Right lobe of liver (tissue), 6 donors: ENCODE measurements at regions not wholly inside any gene's neighbourhood (a gene's known extent, or its start where the extent isn't known, plus 50 kb on each side); places are given as distances from the start of the nearest gene placed in this dataset.

Experiments used
- ATAC-seq, 4 donors: fragments of 200-7000 bp; cut with Tn5 transposase; one replicate each; pipeline ENCODE4 v1.9.1; 2020; ENCODE audit warnings: mild to moderate bottlenecking in 4 of 4, moderate library complexity in 4 of 4
- DNase-seq, 3 donors: peaks; one replicate each; pipeline ENCODE4 v3.0.0-alpha.2; 2020
- H3K27ac ChIP-seq, 3 donors: fragments of 200-600 bp; one replicate each; pipeline ENCODE4 v1.8.0; 2022
- H3K27me3 ChIP-seq, 2 donors: fragments of 200-600 bp; one replicate each; pipeline ENCODE4 v1.8.0; 2022
- H3K36me3 ChIP-seq, 4 donors: fragments of 200-600 bp; sonication (generic) in 1 of 4; one replicate each; pipeline versions ENCODE4 v1.5.1 to v1.8.0; 2017 to 2022; ENCODE audit warnings: control low read depth in 1 of 4
- H3K4me1 ChIP-seq, 4 donors: fragments of 200-600 bp; sonication (generic) in 1 of 4; one replicate each; pipeline versions ENCODE4 v1.5.1 to v1.8.0; 2017 to 2022; ENCODE audit warnings: control low read depth in 1 of 4
- H3K4me3 ChIP-seq, 3 donors: fragments of 200-600 bp; one replicate each; pipeline ENCODE4 v1.8.0; 2022
- H3K9me3 ChIP-seq, 4 donors: fragments of 200-600 bp; sonication (generic) in 1 of 4; one replicate each; pipeline versions ENCODE4 v1.5.1 to v1.8.0; 2017 to 2022; ENCODE audit warnings: control low read depth in 1 of 4
- CTCF ChIP-seq, 4 donors: fragments of 200-600 bp in 3 of 4; fragments of 450-650 bp in 1 of 4; IDR thresholded peaks; one replicate each; pipeline versions ENCODE4 v1.5.1 to v1.8.0; 2016 to 2022; ENCODE audit warnings: antibody characterized with exemption in 4 of 4, mild to moderate bottlenecking in 2 of 4
- POLR2A ChIP-seq: fragments of 450-650 bp; IDR thresholded peaks from one replicate; pipeline ENCODE4 v1.6.1; 2017; ENCODE audit warnings: antibody characterized with exemption, mild to moderate bottlenecking
- WGBS: methylation state at CpG from one replicate; pipeline ENCODE4 v1.1.6; 2018; ENCODE audit warnings: low coverage, low lambda C conversion rate; ENCODE audit not compliant: insufficient coverage; ENCODE audit errors: missing lambda C conversion rate; 5-methylcytosine and 5-hydroxymethylcytosine counted together
- intact Hi-C, 2 donors: fragments of 100-400 bp; cut with DNase I; formaldehyde crosslinking; loops; one replicate each; pipeline versions ENCODE4 v1.11.2 to v1.14.1; 2022
- donor health status: DM: no; HTN: yes; CAD: no.
- donor health status: DM: no; HTN: no; CAD: no.
- donor health status: DM: no; HTN: no; CAD: no.
- donor health status: DM: no; HTN: yes; CAD: no.
- donor health status: DM: no; HTN: yes; CAD: no.

- intact Hi-C loops: no loop called here
- H3K27me3 ChIP-seq: no peaks in the 10 kb centered on the region
- 77% methylated on average over 4 of the region's 4 CpGs for whole genome bisulfite sequencing
Measured at GRCh38 chr6:24987446-24988115, 51.8 kb upstream of the RIPOR2 start.

GRCh38 chr6:24988562-24988961, 52.8 kb upstream of the RIPOR2 start:
- Histone ChIP-seq H3K4me1 (no peaks in the 10 kb centered on the region), H3K27me3 (no peaks in the 10 kb centered on the region), H3K36me3 (peaks cover 0 to 1% (median 0%) of the 10 kb centered on the region in 4 donors), H3K4me3 (no peak overlapping the region), H3K9me3 (no peaks in the 10 kb centered on the region), H3K27ac (no peak overlapping the region)
- DNase-seq: no peak
- ATAC-seq: no peak
- intact Hi-C loops: no loop called here
- TF ChIP-seq CTCF (IDR thresholded peaks at IDR 0.05) (no peak), POLR2A (no peak)

More at GRCh38 chr6:24987446-24988115, 51.8 kb upstream of the RIPOR2 start:
- H3K9me3 ChIP-seq: no peaks in the 10 kb centered on the region
- DNase-seq (no peak), ATAC-seq (no peak)
- H3K4me1 ChIP-seq: no peaks in the 10 kb centered on the region
- no peak overlapping the region for H3K27ac ChIP-seq
- TF ChIP-seq POLR2A (no peak), CTCF (IDR thresholded peaks at IDR 0.05) (no peak)
- peaks cover 0 to 1% (median 0%) of the 10 kb centered on the region in 4 donors for H3K36me3 ChIP-seq
- no peak overlapping the region for H3K4me3 ChIP-seq

- Histone ChIP-seq H3K27me3 (no peaks in the 10 kb centered on the region), H3K4me3 (no peak overlapping the region), H3K27ac (no peak overlapping the region), H3K9me3 (no peaks in the 10 kb centered on the region), H3K4me1 (no peaks in the 10 kb centered on the region), H3K36me3 (peaks cover 0 to 1% (median 0%) of the 10 kb centered on the region in 4 donors)
- WGBS: 83% methylated on average over 7 of the region's 7 CpGs
- DNase-seq (no peak), ATAC-seq (no peak)
- no peak for TF ChIP-seq CTCF (IDR thresholded peaks at IDR 0.05)
- no peak for TF ChIP-seq POLR2A
- intact Hi-C loops: no loop called here
Measured at GRCh38 chr6:24990236-24990845, 54.6 kb upstream of the RIPOR2 start.

GRCh38 chr6:24990944-24991809, 55.4 kb upstream of the RIPOR2 start:
- no peaks in the 10 kb centered on the region for H3K9me3 ChIP-seq
- H3K27ac ChIP-seq: no peak overlapping the region
- H3K4me1 ChIP-seq: no peaks in the 10 kb centered on the region
- H3K36me3 ChIP-seq: peaks cover 0 to 1% (median 0%) of the 10 kb centered on the region in 4 donors
- H3K27me3 ChIP-seq: no peaks in the 10 kb centered on the region
- no peak overlapping the region for H3K4me3 ChIP-seq
- TF ChIP-seq CTCF (IDR thresholded peaks at IDR 0.05): no peak
- TF ChIP-seq POLR2A: no peak
- ATAC-seq (peak in 1 of 4 donors; percentile 12), DNase-seq (no peak)
- WGBS: 95% methylated on average over 4 of the region's 4 CpGs
- intact Hi-C loops: no loop called here
